Liver (tissue), 8 donors: ENCODE measurements at regions not wholly inside any gene's neighbourhood (a gene's known extent, or its start where the extent isn't known, plus 50 kb on each side); places are given as distances from the start of the nearest gene placed in this dataset.

Experiments
- DNase-seq: peaks from one replicate; pipeline ENCODE4 v3.0.0-alpha.2; 2017; ENCODE audit warnings: low spot score
- H3K27ac ChIP-seq, 2 donors: one replicate each; pipeline ENCODE4 v1.7.0; 2013; ENCODE audit warnings: inconsistent platforms in 2 of 2, low read length in 2 of 2, control low read depth in 1 of 2, low read depth in 1 of 2, mild to moderate bottlenecking in 1 of 2
- H3K27me3 ChIP-seq, 4 donors: one replicate each; pipeline versions ENCODE4 v1.6.1 to v1.7.0; 2013; ENCODE audit warnings: low read length in 3 of 4, inconsistent platforms in 1 of 4, mild to moderate bottlenecking in 1 of 4, moderate library complexity in 1 of 4; ENCODE audit not compliant: control insufficient read depth in 4 of 4, insufficient read depth in 4 of 4
- H3K36me3 ChIP-seq, 4 donors: one replicate each; pipeline versions ENCODE4 v1.6.1 to v1.7.0; 2013; ENCODE audit warnings: low read length in 3 of 4, mild to moderate bottlenecking in 3 of 4, low read depth in 1 of 4, moderate library complexity in 1 of 4; ENCODE audit not compliant: control insufficient read depth in 4 of 4, insufficient read depth in 3 of 4
- H3K4me1 ChIP-seq, 4 donors: one replicate each; pipeline versions ENCODE4 v1.6.1 to v1.7.0; 2013; ENCODE audit warnings: low read length in 3 of 4, mild to moderate bottlenecking in 3 of 4, moderate library complexity in 1 of 4; ENCODE audit not compliant: control insufficient read depth in 4 of 4, insufficient read depth in 4 of 4
- H3K4me3 ChIP-seq, 3 donors: one replicate each; pipeline versions ENCODE4 v1.6.1 to v1.7.0; 2013; ENCODE audit warnings: low read length in 3 of 3, control low read depth in 1 of 3, low read depth in 1 of 3, mild to moderate bottlenecking in 1 of 3
- H3K9ac ChIP-seq, 2 donors: one replicate each; pipeline ENCODE4 v1.7.0; 2013; ENCODE audit warnings: low read length in 2 of 2, mild to moderate bottlenecking in 2 of 2, moderate library complexity in 2 of 2, control low read depth in 1 of 2, low read depth in 1 of 2
- H3K9me3 ChIP-seq, 4 donors: one replicate each; pipeline versions ENCODE4 v1.6.1 to v1.7.0; 2013; ENCODE audit warnings: low read length in 3 of 4; ENCODE audit not compliant: control insufficient read depth in 4 of 4
- EGR1 ChIP-seq, 2 donors: IDR thresholded peaks; 2 replicates each; pipeline ENCODE4 v1.6.1; 2016 to 2018; ENCODE audit warnings: antibody characterized with exemption in 2 of 2, low read depth in 2 of 2
- FOXA2 ChIP-seq: IDR thresholded peaks from 2 replicates; pipeline ENCODE4 v1.6.1; 2016; ENCODE audit warnings: antibody characterized with exemption
- HNF4A ChIP-seq, 2 donors: conservative IDR thresholded peaks; 2 replicates each; pipeline ENCODE4 v1.6.1; 2016; ENCODE audit warnings: antibody characterized with exemption in 2 of 2, mild to moderate bottlenecking in 2 of 2
- HNF4G ChIP-seq: IDR thresholded peaks from 2 replicates; pipeline ENCODE4 v1.6.1; 2016; ENCODE audit warnings: antibody characterized with exemption
- JUND ChIP-seq, 2 donors: IDR thresholded peaks; 2 replicates each; pipeline ENCODE4 v1.6.1; 2016; ENCODE audit warnings: antibody characterized with exemption in 2 of 2
- NR2F2 ChIP-seq: IDR thresholded peaks from 2 replicates; pipeline ENCODE4 v1.6.1; 2016; ENCODE audit warnings: antibody characterized with exemption
- RAD21 ChIP-seq, 2 donors: IDR thresholded peaks; 2 replicates each; pipeline ENCODE4 v1.6.1; 2016; ENCODE audit warnings: antibody characterized with exemption in 2 of 2, mild to moderate bottlenecking in 2 of 2
- RXRA ChIP-seq, 2 donors: IDR thresholded peaks; 2 replicates each; pipeline ENCODE4 v1.6.1; 2017 to 2018; ENCODE audit warnings: antibody characterized with exemption in 2 of 2, mild to moderate bottlenecking in 1 of 2
- SP1 ChIP-seq: IDR thresholded peaks from 2 replicates; pipeline ENCODE4 v1.6.1; 2018; ENCODE audit warnings: antibody characterized with exemption, mild to moderate bottlenecking
- YY1 ChIP-seq: IDR thresholded peaks from 2 replicates; pipeline ENCODE4 v1.6.1; 2016; ENCODE audit warnings: antibody characterized with exemption, mild to moderate bottlenecking
- ZBTB33 ChIP-seq: IDR thresholded peaks from 2 replicates; pipeline ENCODE4 v1.6.1; 2016; ENCODE audit warnings: antibody characterized with exemption
- WGBS: extraction: QIAGEN DNeasy Blood & Tissue Kit; methylation state at CpG from one replicate; pipeline ENCODE4 v1.1.7; 2013; 5-methylcytosine and 5-hydroxymethylcytosine counted together
- TF ChIP-seq, protein P1 (sequence below): fragments of 150-350 bp; IDR thresholded peaks from 2 replicates; pipeline ENCODE4 v1.5.1; 2017; ENCODE audit warnings: improper control_type of control experiment, low read depth, low read length; ENCODE audit not compliant: missing input control
- donor health status: healthy.
- donor health status: healthy.
- donor health status: healthy.
- donor health status: healthy.
- donor health status: healthy.

- TF ChIP-seq, protein P1, sequence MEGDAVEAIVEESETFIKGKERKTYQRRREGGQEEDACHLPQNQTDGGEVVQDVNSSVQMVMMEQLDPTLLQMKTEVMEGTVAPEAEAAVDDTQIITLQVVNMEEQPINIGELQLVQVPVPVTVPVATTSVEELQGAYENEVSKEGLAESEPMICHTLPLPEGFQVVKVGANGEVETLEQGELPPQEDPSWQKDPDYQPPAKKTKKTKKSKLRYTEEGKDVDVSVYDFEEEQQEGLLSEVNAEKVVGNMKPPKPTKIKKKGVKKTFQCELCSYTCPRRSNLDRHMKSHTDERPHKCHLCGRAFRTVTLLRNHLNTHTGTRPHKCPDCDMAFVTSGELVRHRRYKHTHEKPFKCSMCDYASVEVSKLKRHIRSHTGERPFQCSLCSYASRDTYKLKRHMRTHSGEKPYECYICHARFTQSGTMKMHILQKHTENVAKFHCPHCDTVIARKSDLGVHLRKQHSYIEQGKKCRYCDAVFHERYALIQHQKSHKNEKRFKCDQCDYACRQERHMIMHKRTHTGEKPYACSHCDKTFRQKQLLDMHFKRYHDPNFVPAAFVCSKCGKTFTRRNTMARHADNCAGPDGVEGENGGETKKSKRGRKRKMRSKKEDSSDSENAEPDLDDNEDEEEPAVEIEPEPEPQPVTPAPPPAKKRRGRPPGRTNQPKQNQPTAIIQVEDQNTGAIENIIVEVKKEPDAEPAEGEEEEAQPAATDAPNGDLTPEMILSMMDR: no peak
- TF ChIP-seq RAD21 (IDR thresholded peaks at IDR 0.05): no peak
- no peak for TF ChIP-seq FOXA2
These were observed 508.9 kb upstream of the LRATD1 start (continued) for GRCh38 chr2:14123436-14124103.

DNA sequence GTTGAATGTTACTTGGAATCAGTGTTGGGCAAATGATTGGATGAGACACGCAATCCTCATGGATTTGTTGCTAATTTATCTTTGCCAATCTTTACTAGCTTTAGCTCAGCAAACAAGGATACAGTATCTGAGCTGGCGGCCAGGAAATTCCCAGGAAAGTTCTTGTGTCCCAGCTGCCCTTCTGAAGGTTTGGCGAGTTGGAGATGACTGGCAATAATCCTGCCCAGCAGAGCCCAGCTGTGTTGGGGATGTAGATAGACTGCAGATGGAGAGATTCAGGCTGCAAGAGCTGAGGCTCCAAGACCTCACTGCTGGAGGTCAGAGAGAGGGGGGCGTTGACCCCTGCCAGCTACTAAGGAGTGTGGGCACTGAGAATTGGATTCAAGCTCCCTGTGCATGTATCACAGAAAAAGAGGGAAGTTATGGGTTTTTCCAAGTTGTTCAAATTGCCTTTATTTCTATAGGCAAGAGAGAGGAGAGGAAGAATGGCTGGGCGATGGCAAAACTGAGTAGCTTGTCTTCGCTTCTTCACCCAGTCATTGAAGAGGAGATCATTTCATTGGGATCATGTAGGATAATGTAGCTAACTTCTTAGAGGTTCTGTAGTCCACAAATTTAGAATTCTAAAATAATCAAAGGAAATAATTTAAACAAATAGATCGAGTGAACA, 506.8 kb upstream of the LRATD1 start:
- H3K36me3 ChIP-seq: no peaks in the 10 kb centered on the region
- H3K9me3 ChIP-seq: peaks cover 0 to 2% (median 0%) of the 10 kb centered on the region in 4 donors
- H3K27ac ChIP-seq: no peak overlapping the region
- peaks cover 0 to 3% (median 0%) of the 10 kb centered on the region in 4 donors for H3K27me3 ChIP-seq
- no peak for TF ChIP-seq SP1
- TF ChIP-seq HNF4A (conservative IDR thresholded peaks at IDR 0.05): no peak
- TF ChIP-seq, protein P1: no peak
- no peak for TF ChIP-seq HNF4G
- TF ChIP-seq YY1: no peak
- no peak for TF ChIP-seq JUND (IDR thresholded peaks at IDR 0.05)
- no peak for TF ChIP-seq RXRA (IDR thresholded peaks at IDR 0.05)
- WGBS: 75% methylated on average over 7 of the region's 7 CpGs
- H3K9ac ChIP-seq: no peak overlapping the region
- H3K4me3 ChIP-seq: no peak overlapping the region
- H3K4me1 ChIP-seq: no peaks in the 10 kb centered on the region
- DNase-seq: no peak

GRCh38 chr2:14126846-14127245, 505.7 kb upstream of the LRATD1 start:
- no peak for DNase-seq

More at GRCh38 chr2:14126846-14127245, 505.7 kb upstream of the LRATD1 start:
- Histone ChIP-seq H3K36me3 (no peaks in the 10 kb centered on the region), H3K9ac (no peak overlapping the region), H3K4me1 (no peaks in the 10 kb centered on the region), H3K27ac (no peak overlapping the region), H3K27me3 (peaks cover 0 to 3% (median 0%) of the 10 kb centered on the region in 4 donors), H3K4me3 (no peak overlapping the region), H3K9me3 (peaks cover 0 to 2% (median 0%) of the 10 kb centered on the region in 4 donors)
- WGBS: 91% methylated on average over 2 of the region's 2 CpGs
- TF ChIP-seq JUND (IDR thresholded peaks at IDR 0.05) (no peak), ZBTB33 (no peak), HNF4G (no peak), EGR1 (IDR thresholded peaks at IDR 0.05; ENCODE audit: low read depth in 2 of 2) (no peak), NR2F2 (no peak)
